Kidney (tissue), 13 donors: ENCODE measurements at regions not wholly inside any gene's neighbourhood (a gene's known extent, or its start where the extent isn't known, plus 50 kb on each side); places are given as distances from the start of the nearest gene placed in this dataset.

ENCODE experiments used
- DNase-seq, 5 donors: peaks; one replicate each; pipeline ENCODE4 v3.0.0-alpha.2; 2013 to 2020
- FAIRE-seq: peaks from 2 replicates; lab custom pipeline; 2012; peaks lifted over from hg19 to GRCh38; lab: Jason Lieb, UNC
- H3K27ac ChIP-seq, 2 donors: one replicate each; pipeline ENCODE4 v1.7.0; 2013; ENCODE audit warnings: low read depth in 2 of 2, low read length in 2 of 2, inconsistent platforms in 1 of 2
- H3K27me3 ChIP-seq: one replicate; pipeline ENCODE4 v1.7.1; 2013; ENCODE audit warnings: low read length, inconsistent platforms; ENCODE audit not compliant: control insufficient read depth, insufficient read depth
- H3K36me3 ChIP-seq, 3 donors: one replicate each; pipeline versions ENCODE4 v1.7.0 to v1.7.1; 2013; ENCODE audit warnings: low read length in 3 of 3, control low read depth in 1 of 3, inconsistent platforms in 1 of 3; ENCODE audit not compliant: insufficient read depth in 3 of 3, control insufficient read depth in 2 of 3
- H3K4me1 ChIP-seq, 3 donors: one replicate each; pipeline versions ENCODE4 v1.7.0 to v1.7.1; 2013; ENCODE audit warnings: low read length in 3 of 3, inconsistent platforms in 1 of 3, low read depth in 1 of 3; ENCODE audit not compliant: control insufficient read depth in 2 of 3, insufficient read depth in 2 of 3
- H3K4me3 ChIP-seq, 3 donors: one replicate each; pipeline versions ENCODE4 v1.7.0 to v1.8.1; 2013; ENCODE audit warnings: low read length in 3 of 3, control low read depth in 1 of 3, inconsistent platforms in 1 of 3
- H3K9ac ChIP-seq, 3 donors: one replicate each; pipeline versions ENCODE4 v1.7.0 to v1.7.1; 2013; ENCODE audit warnings: low read length in 3 of 3, control low read depth in 1 of 3, inconsistent platforms in 1 of 3
- H3K9me3 ChIP-seq, 3 donors: one replicate each; pipeline versions ENCODE4 v1.7.0 to v1.7.1; 2013; ENCODE audit warnings: low read length in 3 of 3, control low read depth in 1 of 3, inconsistent platforms in 1 of 3; ENCODE audit not compliant: control insufficient read depth in 2 of 3, insufficient read depth in 1 of 3
- intact Hi-C: fragments of 100-400 bp; cut with DNase I; formaldehyde crosslinking; loops from one replicate; pipeline ENCODE4 v1.11.1; 2022
- TF ChIP-seq, protein P1 (sequence below): IDR thresholded peaks from 3 replicates; pipeline ENCODE4 v1.5.1; 2012; ENCODE audit warnings: mild to moderate bottlenecking, moderate library complexity, borderline replicate concordance; ENCODE audit not compliant: insufficient read depth; ENCODE audit errors: extremely low read depth
- donor health status: control.
- donor health status: control.
- donor health status: control.
- donor health status: control.
- donor health status: control.
- donor health status: DM: yes; HTN: yes; CAD: no.
- donor health status: Normal renal cell carcinoma (clear cell type).

DNA sequence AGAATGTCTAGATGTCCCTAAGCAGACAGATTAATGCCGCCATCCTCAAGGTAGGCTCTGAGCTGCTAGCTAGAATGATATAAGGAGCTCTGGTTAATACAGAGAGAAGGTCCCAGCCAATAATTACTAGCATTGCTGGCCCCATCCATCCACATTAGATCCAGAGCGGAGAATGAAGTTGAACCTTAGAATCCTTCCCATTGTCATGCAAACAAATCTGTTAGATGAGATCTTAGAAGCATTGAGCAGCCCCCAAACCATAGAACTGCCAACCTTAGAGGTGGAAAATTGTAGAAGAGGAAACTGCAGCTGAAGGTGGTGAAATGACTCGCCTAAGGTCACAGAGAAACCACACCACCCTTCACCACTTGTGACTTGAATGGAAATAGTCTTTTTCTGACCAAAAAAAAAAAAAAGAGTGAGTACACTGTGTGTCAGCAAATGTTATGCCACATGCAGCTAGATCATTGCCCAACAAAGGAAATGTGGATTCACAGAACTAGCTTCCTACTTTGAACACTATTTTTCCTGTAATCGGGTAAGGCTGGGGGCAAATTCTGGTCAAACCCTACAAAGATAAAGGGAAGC, 162.1 kb downstream of the SMIM20 start:
- H3K27me3 ChIP-seq: no peaks in the 10 kb centered on the region
- H3K9me3 ChIP-seq: no peaks in the 10 kb centered on the region
- H3K4me3 ChIP-seq: no peak overlapping the region
- TF ChIP-seq, protein P1, sequence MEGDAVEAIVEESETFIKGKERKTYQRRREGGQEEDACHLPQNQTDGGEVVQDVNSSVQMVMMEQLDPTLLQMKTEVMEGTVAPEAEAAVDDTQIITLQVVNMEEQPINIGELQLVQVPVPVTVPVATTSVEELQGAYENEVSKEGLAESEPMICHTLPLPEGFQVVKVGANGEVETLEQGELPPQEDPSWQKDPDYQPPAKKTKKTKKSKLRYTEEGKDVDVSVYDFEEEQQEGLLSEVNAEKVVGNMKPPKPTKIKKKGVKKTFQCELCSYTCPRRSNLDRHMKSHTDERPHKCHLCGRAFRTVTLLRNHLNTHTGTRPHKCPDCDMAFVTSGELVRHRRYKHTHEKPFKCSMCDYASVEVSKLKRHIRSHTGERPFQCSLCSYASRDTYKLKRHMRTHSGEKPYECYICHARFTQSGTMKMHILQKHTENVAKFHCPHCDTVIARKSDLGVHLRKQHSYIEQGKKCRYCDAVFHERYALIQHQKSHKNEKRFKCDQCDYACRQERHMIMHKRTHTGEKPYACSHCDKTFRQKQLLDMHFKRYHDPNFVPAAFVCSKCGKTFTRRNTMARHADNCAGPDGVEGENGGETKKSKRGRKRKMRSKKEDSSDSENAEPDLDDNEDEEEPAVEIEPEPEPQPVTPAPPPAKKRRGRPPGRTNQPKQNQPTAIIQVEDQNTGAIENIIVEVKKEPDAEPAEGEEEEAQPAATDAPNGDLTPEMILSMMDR: no peak
- H3K9ac ChIP-seq: no peak overlapping the region
- DNase-seq (no peak), FAIRE-seq (no peak)
- no peak overlapping the region for H3K27ac ChIP-seq
- no peaks in the 10 kb centered on the region for H3K4me1 ChIP-seq
- intact Hi-C loops: no loop called here
- no peaks in the 10 kb centered on the region for H3K36me3 ChIP-seq

GRCh38 chr4:26076896-26077295, 162.9 kb downstream of the SMIM20 start:
- Histone ChIP-seq H3K4me3 (no peak overlapping the region), H3K27me3 (no peaks in the 10 kb centered on the region), H3K27ac (no peak overlapping the region), H3K9ac (no peak overlapping the region), H3K4me1 (no peaks in the 10 kb centered on the region), H3K9me3 (no peaks in the 10 kb centered on the region), H3K36me3 (no peaks in the 10 kb centered on the region)
- TF ChIP-seq, protein P1: no peak
- DNase-seq (no peak), FAIRE-seq (no peak)
- intact Hi-C loops: no loop called here

DNA sequence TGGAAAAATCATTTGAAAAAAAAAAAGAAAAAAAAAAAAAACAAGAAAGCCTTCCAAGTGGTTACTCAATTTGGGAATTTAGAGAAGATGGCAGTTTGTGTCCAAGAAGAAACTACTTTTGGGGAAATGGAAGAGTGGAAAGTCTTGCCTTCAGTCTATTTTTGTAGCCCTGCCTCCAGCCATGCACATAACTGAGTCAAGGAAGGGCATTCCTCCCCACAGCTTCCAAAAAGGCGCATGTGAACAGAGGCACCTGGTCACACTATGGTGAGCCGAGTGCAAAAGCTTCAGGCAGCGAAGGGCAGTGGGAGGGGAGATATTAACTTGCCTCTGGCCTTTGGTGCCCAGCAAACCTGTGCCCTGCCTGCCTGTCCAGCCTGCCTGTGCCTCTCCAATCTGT, 163.7 kb downstream of the SMIM20 start:
- FAIRE-seq (no peak), DNase-seq (no peak)
- intact Hi-C loops: no loop called here
- H3K4me3 ChIP-seq: no peak overlapping the region
- no peaks in the 10 kb centered on the region for H3K27me3 ChIP-seq
- H3K27ac ChIP-seq: no peak overlapping the region
- H3K4me1 ChIP-seq: no peaks in the 10 kb centered on the region
- TF ChIP-seq, protein P1: no peak
- no peak overlapping the region for H3K9ac ChIP-seq
- H3K9me3 ChIP-seq: no peaks in the 10 kb centered on the region
- no peaks in the 10 kb centered on the region for H3K36me3 ChIP-seq
